Peyer's patch (tissue), 4 donors: ENCODE measurements at regions not wholly inside any gene's neighbourhood (a gene's known extent, or its start where the extent isn't known, plus 50 kb on each side); places are given as distances from the start of the nearest gene placed in this dataset.

Source experiments
- POLR2A ChIP-seq, 2 donors: fragments of 450-650 bp; IDR thresholded peaks; one replicate each; pipeline ENCODE4 v1.5.1; 2017; ENCODE audit warnings: antibody characterized with exemption in 2 of 2, mild to moderate bottlenecking in 2 of 2, moderate library complexity in 2 of 2
- TF ChIP-seq, protein P1 (sequence below), 6 experiments: fragments of 450-650 bp in 4 of 6; fragments of 200-600 bp in 2 of 6; sonication (generic) in 1 of 6; IDR thresholded peaks; one replicate each; pipeline ENCODE4 v1.5.1; 2017 to 2019; ENCODE audit warnings: antibody characterized with exemption in 6 of 6, mild to moderate bottlenecking in 3 of 6, moderate library complexity in 1 of 6

GRCh38 chr10:105857268-105858264 lies 1216.5 kb downstream of the SORCS3 start:
- TF ChIP-seq, protein P1, sequence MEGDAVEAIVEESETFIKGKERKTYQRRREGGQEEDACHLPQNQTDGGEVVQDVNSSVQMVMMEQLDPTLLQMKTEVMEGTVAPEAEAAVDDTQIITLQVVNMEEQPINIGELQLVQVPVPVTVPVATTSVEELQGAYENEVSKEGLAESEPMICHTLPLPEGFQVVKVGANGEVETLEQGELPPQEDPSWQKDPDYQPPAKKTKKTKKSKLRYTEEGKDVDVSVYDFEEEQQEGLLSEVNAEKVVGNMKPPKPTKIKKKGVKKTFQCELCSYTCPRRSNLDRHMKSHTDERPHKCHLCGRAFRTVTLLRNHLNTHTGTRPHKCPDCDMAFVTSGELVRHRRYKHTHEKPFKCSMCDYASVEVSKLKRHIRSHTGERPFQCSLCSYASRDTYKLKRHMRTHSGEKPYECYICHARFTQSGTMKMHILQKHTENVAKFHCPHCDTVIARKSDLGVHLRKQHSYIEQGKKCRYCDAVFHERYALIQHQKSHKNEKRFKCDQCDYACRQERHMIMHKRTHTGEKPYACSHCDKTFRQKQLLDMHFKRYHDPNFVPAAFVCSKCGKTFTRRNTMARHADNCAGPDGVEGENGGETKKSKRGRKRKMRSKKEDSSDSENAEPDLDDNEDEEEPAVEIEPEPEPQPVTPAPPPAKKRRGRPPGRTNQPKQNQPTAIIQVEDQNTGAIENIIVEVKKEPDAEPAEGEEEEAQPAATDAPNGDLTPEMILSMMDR (IDR thresholded peaks at IDR 0.05) = no peak
- TF ChIP-seq POLR2A (IDR thresholded peaks at IDR 0.05) = no peak
